Esophagus squamous epithelium (tissue), 4 donors: ENCODE measurements at regions not wholly inside any gene's neighbourhood (a gene's known extent, or its start where the extent isn't known, plus 50 kb on each side); places are given as distances from the start of the nearest gene placed in this dataset.

Source experiments
- CTCF ChIP-seq, 6 experiments: fragments of 450-650 bp in 4 of 6; fragments of 200-600 bp in 2 of 6; sonication (generic) in 2 of 6; IDR thresholded peaks; one replicate each; pipeline ENCODE4 v1.5.1; 2016 to 2019; ENCODE audit warnings: antibody characterized with exemption in 6 of 6, mild to moderate bottlenecking in 4 of 6, moderate library complexity in 4 of 6
- POLR2A ChIP-seq, 4 donors: fragments of 450-650 bp; IDR thresholded peaks; one replicate each; pipeline ENCODE4 v1.6.1; 2017; ENCODE audit warnings: antibody characterized with exemption in 4 of 4, mild to moderate bottlenecking in 4 of 4, moderate library complexity in 3 of 4

GRCh38 chr1:60924165-60924564 lies 158.2 kb upstream of the NFIA start:
- TF ChIP-seq CTCF (IDR thresholded peaks at IDR 0.05) (no peak), POLR2A (IDR thresholded peaks at IDR 0.05) (no peak)
